SK-N-SH treated with all-trans-retinoic acid at 6 μM for 48 hours (cell line): ENCODE measurements at regions not wholly inside any gene's neighbourhood (a gene's known extent, or its start where the extent isn't known, plus 50 kb on each side); places are given as distances from the start of the nearest gene placed in this dataset.

Experiments
- ATAC-seq: fragments of 200-7000 bp; cut with Tn5 transposase; 3 replicates; pipeline ENCODE4 v1.9.1; 2020; ENCODE audit warnings: mild to moderate bottlenecking, moderate library complexity
- ARNTL ChIP-seq: fragments of 450-650 bp; formaldehyde crosslinking; IDR thresholded peaks from 2 replicates; pipeline ENCODE4 v1.5.0; 2020; ENCODE audit warnings: low read depth, mild to moderate bottlenecking, moderate library complexity, borderline replicate concordance
- BACH2 ChIP-seq: fragments of 250-450 bp; sonication (Bioruptor Pico); IDR thresholded peaks from 2 replicates; pipeline ENCODE4 v1.9.0; 2021; ENCODE audit warnings: mild to moderate bottlenecking, borderline replicate concordance
- CSDC2 ChIP-seq: fragments of 250-450 bp; sonication (Bioruptor Pico); IDR thresholded peaks from 2 replicates; pipeline ENCODE4 v1.5.0; 2020; ENCODE audit warnings: mild to moderate bottlenecking, moderate library complexity
- GLIS3 ChIP-seq: fragments of 250-450 bp; sonication (Bioruptor Pico); IDR thresholded peaks from 2 replicates; pipeline ENCODE4 v1.5.0; 2020; ENCODE audit warnings: mild to moderate bottlenecking, moderate library complexity
- ISL1 ChIP-seq: fragments of 250-450 bp; sonication (Bioruptor Pico); IDR thresholded peaks from 2 replicates; pipeline ENCODE4 v2.1.2; 2022; ENCODE audit warnings: mild to moderate bottlenecking, moderate library complexity
- OSR1 ChIP-seq: fragments of 250-450 bp; sonication (Bioruptor Pico); IDR thresholded peaks from 2 replicates; pipeline ENCODE4 v1.8.0; 2022; ENCODE audit warnings: moderate library complexity, mild to moderate bottlenecking, inconsistent platforms
- POU6F1 ChIP-seq: fragments of 250-450 bp; sonication (Bioruptor Pico); IDR thresholded peaks from 2 replicates; pipeline ENCODE4 v1.8.0; 2021; ENCODE audit warnings: low read depth, mild to moderate bottlenecking, moderate library complexity, borderline replicate concordance
- SNAI2 ChIP-seq: fragments of 250-450 bp; sonication (Bioruptor Pico); IDR thresholded peaks from 2 replicates; pipeline ENCODE4 v1.5.0; 2020; ENCODE audit warnings: mild to moderate bottlenecking, moderate library complexity
- TOX ChIP-seq: fragments of 250-450 bp; sonication (Bioruptor Pico); IDR thresholded peaks from 2 replicates; pipeline ENCODE4 v1.8.0; 2021; ENCODE audit warnings: mild to moderate bottlenecking, moderate library complexity, borderline replicate concordance
- TSHZ2 ChIP-seq: fragments of 250-450 bp; sonication (Bioruptor Pico); IDR thresholded peaks from 2 replicates; pipeline ENCODE4 v1.5.0; 2020; ENCODE audit warnings: mild to moderate bottlenecking, moderate library complexity
- ZC3H10 ChIP-seq: fragments of 250-450 bp; sonication (Bioruptor Pico); IDR thresholded peaks from 2 replicates; pipeline ENCODE4 v1.5.1; 2021; ENCODE audit warnings: mild to moderate bottlenecking, moderate library complexity
- ZFP30 ChIP-seq: fragments of 450-650 bp; formaldehyde crosslinking; IDR thresholded peaks from 2 replicates; pipeline ENCODE4 v1.5.0; 2022; ENCODE audit warnings: mild to moderate bottlenecking, moderate library complexity
- ZNF565 ChIP-seq: fragments of 450-650 bp; formaldehyde crosslinking; conservative IDR thresholded peaks from 2 replicates; pipeline ENCODE4 v1.5.0; 2020; ENCODE audit warnings: low read depth, mild to moderate bottlenecking, moderate library complexity
- ZNF70 ChIP-seq: fragments of 450-650 bp; formaldehyde crosslinking; IDR thresholded peaks from 2 replicates; pipeline ENCODE4 v1.5.0; 2020; ENCODE audit warnings: mild to moderate bottlenecking, moderate library complexity
- ZNF8 ChIP-seq: fragments of 450-650 bp; formaldehyde crosslinking; IDR thresholded peaks from 2 replicates; pipeline ENCODE4 v1.5.0; 2020; ENCODE audit warnings: mild to moderate bottlenecking, moderate library complexity
- TF ChIP-seq, protein P1 (sequence below): fragments of 250-450 bp; sonication (Bioruptor Pico); IDR thresholded peaks from 2 replicates; pipeline ENCODE4 v1.5.1; 2021; ENCODE audit warnings: mild to moderate bottlenecking, moderate library complexity

DNA sequence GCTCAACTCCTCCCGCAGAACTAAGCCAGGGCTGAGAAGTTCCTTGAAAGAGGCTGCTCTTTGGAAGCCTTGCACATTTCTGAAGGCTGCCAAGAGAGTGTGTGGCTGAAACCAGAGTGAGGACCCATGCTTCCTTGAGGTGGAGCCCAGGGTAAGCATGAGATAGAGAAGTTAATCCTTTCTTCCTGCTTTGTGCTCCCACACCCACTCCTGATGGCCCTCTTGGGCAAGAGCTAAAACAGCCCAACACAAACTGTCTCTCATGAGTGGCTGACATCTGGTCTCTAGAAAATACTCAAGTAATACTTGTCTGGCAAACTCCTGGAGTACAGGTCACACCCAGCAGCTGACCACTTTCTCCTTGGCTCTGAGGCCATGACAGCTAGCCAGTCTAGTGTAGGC lies 523.7 kb downstream of the INSC start (continued):
- TF ChIP-seq ARNTL (CRISPR knock-in tag), result no peak
- TF ChIP-seq CSDC2, result no peak
- TF ChIP-seq ZFP30, result no peak

DNA sequence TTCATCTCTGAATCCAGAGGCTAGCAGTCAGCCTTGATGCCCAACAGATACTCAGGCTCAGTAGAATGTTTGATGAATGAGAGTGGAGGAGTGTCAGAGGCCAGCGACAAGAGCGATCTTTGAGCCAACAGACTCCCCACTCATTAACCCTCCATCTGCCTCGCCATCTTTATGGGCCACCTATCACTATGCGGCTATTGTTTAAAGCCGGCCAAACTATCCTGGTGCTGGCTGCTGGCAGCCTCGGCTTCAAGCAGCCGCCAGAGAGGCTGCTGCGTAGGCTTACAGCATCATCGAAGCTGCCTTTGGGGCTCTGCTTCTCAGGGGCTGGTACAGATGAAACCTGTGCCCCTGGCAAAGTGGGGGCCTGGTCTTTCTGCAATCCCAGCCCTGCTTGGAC lies 525.6 kb downstream of the INSC start:
- no peak for TF ChIP-seq TSHZ2 (CRISPR knock-in tag)
- no peak for TF ChIP-seq ISL1 (CRISPR knock-in tag)
- no peak for TF ChIP-seq BACH2 (CRISPR knock-in tag)
- TF ChIP-seq ZFP30, result no peak
- no peak for TF ChIP-seq ZNF70 (CRISPR knock-in tag)
- no peak for TF ChIP-seq ZC3H10 (CRISPR knock-in tag)
- no peak for TF ChIP-seq OSR1 (CRISPR knock-in tag)
- TF ChIP-seq ZNF565, result no peak
- TF ChIP-seq, all 23 proteins: peak for 0
- ATAC-seq, result no peak

GRCh38 chr11:15641271-15642045 lies 526.7 kb downstream of the INSC start:
- no peak for ATAC-seq

DNA sequence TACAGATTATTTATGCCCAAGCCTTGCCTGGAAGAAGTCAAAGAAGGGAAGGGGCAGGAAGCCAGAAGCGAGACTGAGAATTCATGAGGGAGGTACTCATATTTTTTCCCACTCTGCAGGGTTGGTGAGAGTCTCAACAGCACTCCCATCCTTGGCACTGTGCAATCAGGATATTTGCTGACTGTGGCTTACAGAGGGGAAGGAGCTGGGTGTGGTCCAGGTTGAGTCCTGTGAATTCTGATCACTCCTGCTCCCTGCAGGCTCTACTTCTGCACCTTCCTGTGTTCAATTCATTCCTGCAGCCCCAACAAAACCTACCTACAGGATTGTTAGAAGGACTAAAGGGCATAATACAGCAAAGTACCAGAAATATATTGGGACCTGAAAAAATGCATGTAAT lies 530.5 kb downstream of the INSC start:
- TF ChIP-seq ZFP30 (no peak), BACH2 (CRISPR knock-in tag) (no peak), ZNF8 (CRISPR knock-in tag) (no peak), ZNF70 (CRISPR knock-in tag) (no peak), TOX (CRISPR knock-in tag) (no peak), ZNF565 (no peak)
- ATAC-seq, result no peak

More at GRCh38 chr11:15641271-15642045, 526.7 kb downstream of the INSC start:
- TF ChIP-seq SNAI2, result no peak
- TF ChIP-seq, protein P1, sequence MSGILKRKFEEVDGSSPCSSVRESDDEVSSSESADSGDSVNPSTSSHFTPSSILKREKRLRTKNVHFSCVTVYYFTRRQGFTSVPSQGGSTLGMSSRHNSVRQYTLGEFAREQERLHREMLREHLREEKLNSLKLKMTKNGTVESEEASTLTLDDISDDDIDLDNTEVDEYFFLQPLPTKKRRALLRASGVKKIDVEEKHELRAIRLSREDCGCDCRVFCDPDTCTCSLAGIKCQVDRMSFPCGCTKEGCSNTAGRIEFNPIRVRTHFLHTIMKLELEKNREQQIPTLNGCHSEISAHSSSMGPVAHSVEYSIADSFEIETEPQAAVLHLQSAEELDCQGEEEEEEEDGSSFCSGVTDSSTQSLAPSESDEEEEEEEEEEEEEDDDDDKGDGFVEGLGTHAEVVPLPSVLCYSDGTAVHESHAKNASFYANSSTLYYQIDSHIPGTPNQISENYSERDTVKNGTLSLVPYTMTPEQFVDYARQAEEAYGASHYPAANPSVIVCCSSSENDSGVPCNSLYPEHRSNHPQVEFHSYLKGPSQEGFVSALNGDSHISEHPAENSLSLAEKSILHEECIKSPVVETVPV, result no peak

GRCh38 chr11:15649371-15650104 lies 534.8 kb downstream of the INSC start:
- peak; percentile 48 for ATAC-seq
- TF ChIP-seq ISL1 (CRISPR knock-in tag) (no peak), ZNF70 (CRISPR knock-in tag) (no peak), POU6F1 (CRISPR knock-in tag) (no peak), ARNTL (CRISPR knock-in tag) (no peak), OSR1 (CRISPR knock-in tag) (no peak), TOX (CRISPR knock-in tag) (no peak), GLIS3 (CRISPR knock-in tag) (no peak), ZFP30 (no peak)
